Hippocampal formation (tissue), 2 donors: ENCODE measurements at regions not wholly inside any gene's neighbourhood (a gene's known extent, or its start where the extent isn't known, plus 50 kb on each side); places are given as distances from the start of the nearest gene placed in this dataset.
"Not testable (repeated sequence)": the region's sequence is repeated elsewhere in the genome, so short reads cannot be mapped to it uniquely, and the experiment has no call there.

Experiments
- DNase-seq, 2 donors: peaks; one replicate each; lab custom pipeline; 2025; lab: John Stamatoyannopoulos, UW

GRCh38 chr5:86542532-86542931 is 75.2 kb upstream of the COX7C start:
- DNase-seq, result no peak

GRCh38 chr5:86546044-86546443 is 71.7 kb upstream of the COX7C start:
- no peak for DNase-seq

- no peak for DNase-seq
Measured at GRCh38 chr5:86546582-86546981, 71.2 kb upstream of the COX7C start.

GRCh38 chr5:86554638-86555037 is 63.1 kb upstream of the COX7C start:
- DNase-seq, result no peak

- DNase-seq, result no peak
Measured at GRCh38 chr5:86557920-86558319, 59.8 kb upstream of the COX7C start.

- no peak for DNase-seq
Measured at GRCh38 chr5:86565197-86565789, 52.4 kb upstream of the COX7C start.

GRCh38 chr5:86566030-86566429 is 51.7 kb upstream of the COX7C start:
- DNase-seq, result not testable (repeated sequence)
